A204.1 (cell line): ENCODE measurements at regions not wholly inside any gene's neighbourhood (a gene's known extent, or its start where the extent isn't known, plus 50 kb on each side); places are given as distances from the start of the nearest gene placed in this dataset.
"Not testable (repeated sequence)": the region's sequence is repeated elsewhere in the genome, so short reads cannot be mapped to it uniquely, and the experiment has no call there.

Experiments
- FAIRE-seq: peaks from 2 replicates; lab custom pipeline; 2012; peaks lifted over from hg19 to GRCh38; lab: Jason Lieb, UNC

DNA sequence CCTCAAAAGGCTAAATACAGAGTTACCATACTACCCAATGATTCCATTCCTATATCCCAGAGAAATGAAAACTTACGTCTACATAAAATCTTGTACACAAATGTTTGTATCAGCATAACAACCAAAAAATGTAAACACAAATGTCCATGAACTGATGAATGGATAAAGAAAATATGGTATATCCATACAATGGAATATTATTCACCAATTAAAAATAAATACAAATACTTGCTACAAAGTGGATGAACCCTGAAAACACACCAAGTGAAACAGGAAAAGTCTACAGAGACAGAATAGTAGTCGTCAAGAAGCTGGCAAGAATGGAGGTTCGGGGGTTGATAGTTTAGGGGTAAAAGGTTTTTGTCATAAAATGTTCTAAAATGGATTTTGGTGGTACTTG is 54.0 kb upstream of the ANKRD28 start:
- no peak for FAIRE-seq

- no peak for FAIRE-seq
These were observed 61.0 kb upstream of the ANKRD28 start for GRCh38 chr3:15858547-15859506.

DNA sequence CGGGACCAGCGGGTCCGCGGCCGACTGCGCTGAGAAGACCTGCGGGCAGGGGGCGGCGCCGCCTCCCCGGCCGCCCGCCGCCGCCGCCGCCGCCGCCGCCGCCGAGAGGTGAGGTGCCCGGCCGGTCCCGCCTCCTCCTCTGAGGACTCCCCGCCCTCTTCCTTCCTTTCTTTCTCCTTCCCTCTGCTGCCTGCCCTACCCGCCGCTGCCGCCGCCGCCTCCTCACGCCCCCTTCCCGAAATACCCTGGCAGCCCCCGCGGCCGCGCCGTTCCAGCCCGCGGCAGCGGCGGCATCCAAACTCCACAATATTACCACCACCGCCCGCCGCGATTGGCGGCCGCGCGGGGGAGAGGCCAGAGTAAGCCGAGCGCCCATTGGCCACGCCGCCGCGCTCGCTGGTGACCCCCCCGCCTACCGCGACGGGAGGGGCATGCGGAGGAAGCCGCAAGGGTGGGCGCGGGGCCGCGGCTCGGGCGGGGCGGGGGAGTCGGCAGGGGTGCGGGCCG is 61.8 kb upstream of the ANKRD28 start:
- no peak for FAIRE-seq

DNA sequence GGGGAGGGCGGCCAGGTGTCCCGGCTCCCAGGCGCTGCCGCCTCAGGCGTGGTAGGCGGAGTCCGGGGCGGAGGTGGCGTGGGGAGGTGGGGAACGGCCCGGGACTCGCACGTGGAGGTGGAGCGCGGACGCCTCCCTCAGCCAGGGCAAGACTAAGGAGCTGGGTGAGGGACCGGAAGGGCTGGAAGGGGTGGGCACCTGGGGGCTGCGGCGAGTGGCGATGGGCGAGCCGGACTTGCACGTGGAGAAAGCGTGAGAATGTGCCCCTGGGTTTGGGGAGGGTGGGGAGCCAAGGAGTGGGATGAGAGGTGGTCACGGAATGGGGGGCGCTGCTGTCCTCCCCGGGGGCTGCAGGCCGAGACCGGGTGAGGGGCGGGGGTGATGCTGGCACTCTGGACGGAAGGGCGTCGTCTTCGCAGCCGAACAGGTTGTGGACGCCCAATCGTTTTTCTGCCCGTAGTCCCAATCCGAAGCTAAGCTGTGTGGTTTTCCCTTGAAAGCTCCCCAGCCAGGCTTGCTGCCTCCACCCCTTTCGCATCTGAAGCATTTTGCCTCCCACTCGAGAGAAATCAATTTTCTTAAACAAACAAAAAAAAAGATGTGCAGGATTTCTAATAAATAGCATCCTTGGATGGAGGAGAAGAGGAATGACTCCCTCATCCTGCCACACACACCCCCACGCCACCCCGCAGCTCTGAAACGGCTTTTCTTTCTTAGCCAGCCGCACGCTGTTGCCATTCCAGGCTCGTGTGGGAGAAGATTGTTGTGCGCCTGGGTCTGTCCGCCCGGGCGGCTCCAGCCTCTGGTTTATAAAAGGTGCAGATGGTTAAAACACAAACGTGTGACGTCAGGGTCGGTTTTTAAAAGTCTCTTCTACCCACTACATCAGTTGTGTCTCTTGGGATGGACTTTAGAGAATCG is 62.5 kb upstream of the ANKRD28 start:
- FAIRE-seq = no peak

DNA sequence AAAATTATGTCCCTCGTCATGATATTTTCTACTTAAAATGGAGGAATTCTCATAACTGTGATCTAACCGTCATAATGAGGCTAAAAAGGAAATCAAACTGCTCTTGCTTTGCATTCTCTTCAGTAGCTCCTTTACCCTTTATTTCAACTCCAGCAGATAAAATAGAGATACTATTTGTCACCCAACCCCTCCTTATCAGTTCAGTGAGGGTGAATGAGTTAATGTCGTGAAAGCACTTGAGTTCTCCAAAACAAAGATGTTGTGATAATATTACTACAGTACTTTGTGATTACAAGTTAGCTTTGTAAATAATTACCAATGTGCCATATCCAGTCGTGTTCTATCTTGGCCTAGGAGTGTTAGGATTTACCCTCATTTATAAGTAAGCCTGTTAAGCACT is 63.4 kb upstream of the ANKRD28 start:
- FAIRE-seq = no peak

- FAIRE-seq = no peak
These were observed 75.0 kb upstream of the ANKRD28 start for GRCh38 chr3:15872807-15873206.

GRCh38 chr3:15873415-15873814 is 75.6 kb upstream of the ANKRD28 start:
- FAIRE-seq = no peak

- no peak for FAIRE-seq
These were observed 77.4 kb upstream of the ANKRD28 start for GRCh38 chr3:15875016-15875689.

- FAIRE-seq = no peak
These were observed 78.9 kb upstream of the ANKRD28 start for GRCh38 chr3:15876669-15877068.

GRCh38 chr3:15877813-15878212 is 80.0 kb upstream of the ANKRD28 start:
- FAIRE-seq = no peak

GRCh38 chr3:15879787-15880186 is 82.0 kb upstream of the ANKRD28 start:
- not testable (repeated sequence) for FAIRE-seq

- no peak for FAIRE-seq
These were observed 84.8 kb upstream of the ANKRD28 start for GRCh38 chr3:15882577-15882976.

DNA sequence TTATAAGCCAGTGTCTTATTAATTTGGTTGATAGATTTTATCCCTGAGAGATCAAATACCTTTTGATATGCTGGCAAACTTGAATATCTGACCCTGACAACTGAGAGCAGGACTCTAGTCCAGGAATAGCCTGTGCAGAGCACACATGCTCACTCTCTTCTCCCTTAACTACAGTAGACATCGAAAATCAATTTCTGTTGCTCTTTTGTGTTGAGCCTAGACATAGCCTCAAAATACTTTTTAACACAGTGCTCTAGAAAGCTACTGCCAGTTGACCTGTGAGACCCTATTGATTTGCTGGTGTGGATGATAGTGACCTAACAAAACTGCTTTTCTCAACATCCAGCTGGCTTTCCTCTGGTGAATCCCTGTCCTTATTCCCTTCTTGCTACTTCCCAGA is 86.4 kb upstream of the ANKRD28 start:
- no peak for FAIRE-seq

DNA sequence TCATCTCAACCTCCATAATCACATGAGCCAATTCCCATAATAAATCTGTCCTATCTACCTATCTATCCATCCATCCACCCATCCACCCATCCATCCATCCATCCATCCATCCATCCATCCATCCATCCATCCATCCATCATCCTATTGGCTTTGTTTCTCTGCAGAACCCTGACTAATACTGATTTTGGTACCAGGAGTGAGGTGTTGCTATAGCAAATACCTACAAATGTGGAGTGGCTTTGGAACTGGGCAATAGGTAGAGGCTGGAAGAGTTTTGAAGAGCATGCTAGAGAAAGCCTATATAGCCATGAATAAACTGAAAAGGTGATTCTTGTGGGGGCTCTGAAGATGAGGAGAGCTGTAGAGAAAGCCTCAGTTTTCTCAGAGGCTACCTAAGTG is 88.7 kb upstream of the ANKRD28 start:
- FAIRE-seq = no peak

DNA sequence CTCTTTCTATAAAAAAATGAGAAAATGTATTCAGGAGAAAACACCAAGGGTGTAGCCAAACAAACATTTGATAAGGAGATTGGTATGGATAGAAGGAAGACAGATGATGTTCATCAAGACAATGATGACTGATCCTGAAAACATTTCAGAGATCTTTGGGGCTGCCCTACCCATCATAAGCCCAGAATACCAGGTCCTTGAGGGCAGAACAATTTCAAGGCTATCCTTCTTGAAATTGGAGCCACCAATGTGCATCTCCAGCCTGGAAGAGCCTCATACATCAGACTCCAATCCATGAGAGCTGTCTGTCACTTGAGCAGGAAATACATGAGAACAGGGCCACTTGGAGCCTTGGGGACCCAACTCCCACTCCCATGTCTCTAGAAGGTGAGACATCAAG is 89.5 kb upstream of the ANKRD28 start:
- FAIRE-seq = no peak

- FAIRE-seq = no peak
These were observed 92.2 kb upstream of the ANKRD28 start for GRCh38 chr3:15889936-15890335.

- no peak for FAIRE-seq
These were observed 94.8 kb upstream of the ANKRD28 start for GRCh38 chr3:15892311-15893227.

- FAIRE-seq = no peak
These were observed 96.6 kb upstream of the ANKRD28 start for GRCh38 chr3:15894382-15894781.

GRCh38 chr3:15896500-15896899 is 98.7 kb upstream of the ANKRD28 start:
- FAIRE-seq = no peak

DNA sequence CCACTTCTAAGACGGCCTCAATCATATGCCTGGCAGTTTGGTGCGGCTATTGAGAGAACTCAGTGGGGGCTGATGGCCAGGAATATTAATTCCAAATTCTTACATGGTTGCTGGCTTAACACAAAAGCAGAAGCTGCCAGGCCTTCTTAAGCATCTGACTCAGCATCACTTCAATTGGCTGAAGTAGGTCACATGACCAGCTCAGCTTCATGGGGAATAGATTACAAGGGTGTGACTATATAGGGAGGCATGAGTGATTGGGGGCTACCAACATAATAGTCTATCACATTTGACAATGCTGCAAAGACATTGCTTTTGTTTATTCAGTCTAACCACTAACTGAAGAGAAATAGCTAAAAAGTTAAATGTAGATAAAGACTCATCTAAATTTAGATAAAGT is 101.6 kb upstream of the ANKRD28 start:
- no peak for FAIRE-seq

GRCh38 chr3:15903164-15903563 is 105.4 kb upstream of the ANKRD28 start:
- FAIRE-seq = no peak
